ENCODE measurements at regions not wholly inside any gene's neighbourhood (a gene's known extent, or its start where the extent isn't known, plus 50 kb on each side); places are given as distances from the start of the nearest gene placed in this dataset.

DNA sequence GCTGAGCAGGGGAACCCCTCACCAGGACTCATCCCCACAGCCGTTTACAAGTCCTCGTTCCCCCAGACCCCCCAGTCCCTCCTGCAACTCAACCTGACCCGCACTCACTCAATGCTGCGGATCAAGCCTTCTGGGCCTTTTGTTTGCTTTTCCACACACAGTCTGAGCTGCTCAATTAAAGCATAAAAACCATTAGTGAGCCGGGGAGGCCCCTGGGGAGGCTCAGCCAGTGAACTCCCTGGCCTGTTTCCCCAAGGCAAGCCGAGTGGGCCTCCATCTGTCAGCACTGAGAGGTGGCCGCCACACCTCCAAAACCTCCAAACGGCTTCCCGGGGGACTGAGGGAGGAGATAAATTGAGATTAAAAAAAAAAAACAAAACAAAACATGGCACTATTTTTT, 158.5 kb downstream of the SHOX start:
- no peak for TF ChIP-seq CTCF (IDR thresholded peaks at IDR 0.05)
- no peak for TF ChIP-seq POLR2A (IDR thresholded peaks at IDR 0.05)
